Omental fat pad (tissue), 3 donors: ENCODE measurements at regions not wholly inside any gene's neighbourhood (a gene's known extent, or its start where the extent isn't known, plus 50 kb on each side); places are given as distances from the start of the nearest gene placed in this dataset.

Source experiments
- ATAC-seq: fragments of 150-250 bp; one replicate; pipeline ENCODE4 v1.9.1; 2016; ENCODE audit warnings: mild to moderate bottlenecking, moderate library complexity; ENCODE audit not compliant: low FRiP score
- DNase-seq: peaks from one replicate; pipeline ENCODE4 v3.0.0-alpha.2; 2019; ENCODE audit warnings: low spot score
- TF ChIP-seq, protein P1 (sequence below), 3 donors: fragments of 450-650 bp; IDR thresholded peaks; one replicate each; pipeline ENCODE4 v1.5.1; 2016 to 2017; ENCODE audit warnings: antibody characterized with exemption in 3 of 3, mild to moderate bottlenecking in 3 of 3, moderate library complexity in 2 of 3

DNA sequence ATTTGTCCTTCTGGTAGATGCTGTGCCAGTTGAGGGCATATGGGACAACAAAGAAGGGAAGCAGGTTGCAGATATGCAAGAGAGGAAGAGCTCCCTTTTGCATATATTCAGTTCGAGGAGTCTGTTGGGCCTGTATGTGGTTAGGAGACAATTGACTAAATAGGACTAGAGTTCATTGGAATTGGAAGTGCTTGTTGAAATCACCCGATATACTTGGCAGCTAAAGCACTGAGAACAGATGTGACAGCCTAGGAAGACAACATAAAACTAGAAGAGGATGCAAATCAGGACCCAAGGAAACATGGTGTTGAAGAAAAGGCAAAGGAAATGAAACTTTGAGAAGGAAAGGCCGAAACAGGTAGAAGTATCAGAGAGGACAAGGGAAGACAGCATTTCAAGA is 215.2 kb upstream of the P2RY1 start:
- no peak for DNase-seq
- TF ChIP-seq, protein P1, sequence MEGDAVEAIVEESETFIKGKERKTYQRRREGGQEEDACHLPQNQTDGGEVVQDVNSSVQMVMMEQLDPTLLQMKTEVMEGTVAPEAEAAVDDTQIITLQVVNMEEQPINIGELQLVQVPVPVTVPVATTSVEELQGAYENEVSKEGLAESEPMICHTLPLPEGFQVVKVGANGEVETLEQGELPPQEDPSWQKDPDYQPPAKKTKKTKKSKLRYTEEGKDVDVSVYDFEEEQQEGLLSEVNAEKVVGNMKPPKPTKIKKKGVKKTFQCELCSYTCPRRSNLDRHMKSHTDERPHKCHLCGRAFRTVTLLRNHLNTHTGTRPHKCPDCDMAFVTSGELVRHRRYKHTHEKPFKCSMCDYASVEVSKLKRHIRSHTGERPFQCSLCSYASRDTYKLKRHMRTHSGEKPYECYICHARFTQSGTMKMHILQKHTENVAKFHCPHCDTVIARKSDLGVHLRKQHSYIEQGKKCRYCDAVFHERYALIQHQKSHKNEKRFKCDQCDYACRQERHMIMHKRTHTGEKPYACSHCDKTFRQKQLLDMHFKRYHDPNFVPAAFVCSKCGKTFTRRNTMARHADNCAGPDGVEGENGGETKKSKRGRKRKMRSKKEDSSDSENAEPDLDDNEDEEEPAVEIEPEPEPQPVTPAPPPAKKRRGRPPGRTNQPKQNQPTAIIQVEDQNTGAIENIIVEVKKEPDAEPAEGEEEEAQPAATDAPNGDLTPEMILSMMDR (IDR thresholded peaks at IDR 0.05): no peak

DNA sequence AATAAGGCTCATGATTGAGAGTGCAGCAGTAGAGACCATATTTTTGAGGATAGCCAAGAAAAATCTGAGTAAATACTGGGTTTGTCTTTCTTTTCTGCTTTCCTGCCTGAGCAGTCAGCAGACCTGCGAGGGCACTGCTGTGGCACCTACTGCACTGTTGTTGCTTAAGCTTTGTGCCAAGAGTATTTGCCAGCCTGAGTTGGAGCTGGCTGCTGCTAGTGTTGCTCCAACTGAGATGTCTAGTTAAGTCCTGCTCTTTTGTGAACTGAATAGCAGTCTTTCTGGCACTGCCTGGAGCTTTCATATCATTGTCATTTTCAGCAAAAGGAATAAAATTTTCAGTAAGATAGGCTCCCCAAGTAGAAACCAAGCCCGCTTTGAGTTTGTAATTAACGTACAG is 214.5 kb upstream of the P2RY1 start:
- DNase-seq (no peak), ATAC-seq (no peak)
- TF ChIP-seq, protein P1 (IDR thresholded peaks at IDR 0.05): no peak

More for the DNA sequence above, 215.2 kb upstream of the P2RY1 start:
- no peak for ATAC-seq

DNA sequence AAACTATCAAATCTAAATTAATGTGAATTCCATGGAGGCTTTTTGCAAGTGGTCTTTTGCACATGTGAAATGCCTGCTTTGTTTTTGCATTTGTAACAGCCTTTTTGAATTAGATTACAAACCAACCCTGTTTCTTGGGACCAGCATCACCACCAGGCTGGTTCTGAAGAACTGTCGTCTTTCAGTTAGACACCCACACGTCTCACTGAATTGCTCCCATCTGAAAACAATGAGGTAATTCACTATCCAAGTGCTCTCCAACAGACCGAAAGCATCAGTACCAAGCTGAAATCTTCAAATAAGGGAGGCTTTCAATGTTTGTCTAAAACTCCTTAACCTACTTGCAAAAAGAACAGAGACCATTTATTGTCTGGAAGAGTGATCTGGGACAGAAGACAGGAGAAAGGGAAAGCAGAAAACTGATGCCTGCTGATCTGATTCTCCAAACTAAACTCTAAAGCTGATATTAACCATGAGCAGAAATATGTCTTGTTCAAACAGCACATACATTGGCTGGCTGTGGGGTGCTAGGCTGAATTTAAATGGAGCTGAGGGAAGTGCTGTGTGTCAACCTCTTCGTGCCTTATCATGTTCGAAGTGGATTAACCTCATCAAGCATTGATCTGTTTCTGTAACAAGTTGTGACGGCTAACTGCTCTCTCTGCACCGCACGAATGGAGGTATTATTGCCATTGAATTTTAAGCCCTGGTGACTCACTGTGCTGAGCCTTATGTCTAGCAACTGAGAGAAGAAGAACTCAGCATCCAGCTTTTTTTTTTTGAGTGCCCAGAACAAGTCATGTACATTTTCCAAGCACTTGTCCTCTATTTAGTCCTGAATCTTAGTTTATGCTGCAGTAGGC is 213.7 kb upstream of the P2RY1 start:
- TF ChIP-seq, protein P1 (IDR thresholded peaks at IDR 0.05): no peak
- ATAC-seq (no peak), DNase-seq (no peak)

DNA sequence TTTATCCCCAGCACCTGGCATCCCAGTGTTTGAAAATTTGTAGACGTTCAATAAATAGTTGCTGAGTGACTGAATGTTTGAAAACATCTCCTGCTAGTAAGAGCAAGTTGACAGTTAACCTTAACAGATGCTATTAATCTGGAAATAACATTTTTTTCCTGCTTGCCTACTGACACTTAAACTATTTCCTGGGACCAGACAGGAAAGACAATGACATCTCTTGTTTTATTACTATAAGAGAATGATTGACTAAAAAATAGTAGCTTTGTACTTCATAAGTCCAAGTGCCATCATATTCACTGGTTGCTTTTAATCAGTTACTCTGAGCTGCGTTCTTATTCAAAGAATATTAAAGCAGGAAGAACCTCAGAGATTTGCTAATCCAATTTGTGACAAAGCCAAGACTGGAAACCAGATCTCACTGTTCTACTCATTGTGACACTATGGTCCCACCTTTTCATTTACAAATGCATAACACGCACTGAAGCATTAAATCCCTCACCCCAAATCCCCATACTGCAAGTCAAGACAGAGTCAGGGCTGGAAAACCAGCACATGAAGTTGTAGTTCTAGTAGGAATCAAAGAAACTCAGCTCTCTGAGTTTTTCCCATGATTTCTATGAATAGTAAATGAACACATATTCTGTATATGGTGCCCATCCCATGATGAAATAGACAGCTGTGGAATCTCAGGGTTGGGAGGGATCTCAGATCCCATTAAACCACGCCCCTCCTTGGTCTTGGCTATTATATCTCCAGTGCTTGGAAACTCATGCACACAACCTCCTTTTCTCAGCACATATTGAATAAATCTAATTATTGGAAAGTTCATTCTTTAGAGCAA is 212.7 kb upstream of the P2RY1 start:
- ATAC-seq (no peak), DNase-seq (no peak)
- TF ChIP-seq, protein P1 (IDR thresholded peaks at IDR 0.05): no peak

DNA sequence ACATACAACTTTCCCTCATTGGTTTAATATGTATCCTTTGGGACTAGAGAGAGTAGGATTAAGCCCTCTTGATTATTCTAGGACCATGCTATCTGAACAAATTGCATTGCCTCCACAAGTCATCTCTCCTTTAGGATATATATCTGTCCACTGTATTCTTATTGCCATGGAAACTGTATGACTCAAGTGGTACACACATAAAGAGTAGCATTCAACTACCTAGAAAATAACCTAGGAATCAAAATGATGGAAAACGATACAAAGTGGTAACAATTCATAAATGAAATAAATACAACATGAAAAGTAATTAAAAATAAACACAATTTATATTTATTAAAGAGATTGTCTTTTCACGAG is 212.1 kb upstream of the P2RY1 start:
- ATAC-seq (no peak), DNase-seq (no peak)
- TF ChIP-seq, protein P1 (IDR thresholded peaks at IDR 0.05): no peak

DNA sequence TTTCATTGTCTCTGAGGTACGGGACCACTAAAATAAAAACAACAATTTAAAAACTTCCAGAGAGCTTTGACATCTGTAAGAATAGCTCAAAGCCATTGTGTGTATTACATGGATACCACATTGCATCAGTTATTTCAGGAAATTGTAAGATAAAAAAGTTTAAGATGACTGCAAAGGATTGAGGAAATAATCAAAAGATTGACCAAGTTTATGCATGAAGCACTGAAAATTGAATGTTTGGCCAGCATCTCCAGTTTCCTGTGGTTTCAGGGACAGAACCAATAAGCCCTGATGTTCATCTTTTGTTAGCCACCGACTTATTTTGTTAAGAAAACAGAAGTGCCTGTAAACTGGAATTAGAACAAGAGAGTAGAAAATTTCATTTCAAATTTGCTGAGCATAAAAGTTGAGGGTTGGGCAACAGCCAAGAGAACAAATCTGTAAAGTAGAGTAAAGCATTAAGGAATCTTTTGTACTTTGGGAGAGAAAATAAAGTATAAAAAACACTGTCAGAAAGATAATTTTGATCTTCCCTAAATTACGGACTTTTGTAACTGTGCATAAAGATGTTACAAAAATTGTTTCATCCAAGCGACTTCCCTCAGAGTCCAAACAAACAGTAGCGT is 211.5 kb upstream of the P2RY1 start:
- DNase-seq (no peak), ATAC-seq (no peak)
- TF ChIP-seq, protein P1 (IDR thresholded peaks at IDR 0.05): no peak
